ENCODE measurements at regions not wholly inside any gene's neighbourhood (a gene's known extent, or its start where the extent isn't known, plus 50 kb on each side); places are given as distances from the start of the nearest gene placed in this dataset.

DNA sequence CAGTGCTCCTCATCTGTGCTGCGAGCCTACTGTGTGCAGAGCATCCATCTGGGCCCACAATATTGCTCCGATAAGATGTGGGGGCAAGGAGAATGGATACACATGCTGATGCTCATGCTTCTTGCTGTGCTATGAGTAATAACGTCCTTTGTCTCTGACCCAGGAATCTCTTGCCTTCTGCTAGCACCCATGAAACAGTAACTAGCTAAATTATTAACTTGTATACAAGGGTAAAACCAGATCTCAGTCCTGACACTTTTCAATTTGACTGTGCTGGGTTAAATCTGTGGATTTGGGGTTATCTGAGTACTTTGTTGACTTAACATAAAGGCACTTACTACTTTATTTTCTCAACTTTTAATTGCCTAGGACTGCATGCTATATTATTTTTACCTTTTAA, 357.6 kb downstream of the SLC4A3 start:
- ChIA-PET POLR2A (no interaction called here), CTCF (no interaction called here)
- Histone ChIP-seq H3K36me3 (ENCODE audit: control insufficient read depth in 2 of 2, insufficient read depth in 1 of 2, low read length in 2 of 2) (no peaks in the 10 kb centered on the region), H3K4me1 (ENCODE audit: control insufficient read depth, insufficient read depth, low read length) (no peaks in the 10 kb centered on the region), H3K27ac (ENCODE audit: extremely low read depth, low read depth, low read length) (no peak overlapping the region), H3K4me3 (ENCODE audit: low read depth, low read length) (no peak overlapping the region), H3K9me3 (ENCODE audit: control insufficient read depth, insufficient read depth, low read depth, low read length) (no peaks in the 10 kb centered on the region)
- no peak for TF ChIP-seq SETDB1 (IDR thresholded peaks at IDR 0.05; ENCODE audit: insufficient read length, low read length)
- no peak for TF ChIP-seq ZBTB1 (tag by site-specific recombination; IDR thresholded peaks at IDR 0.05)
- TF ChIP-seq ZNF350 (tag by site-specific recombination; IDR thresholded peaks at IDR 0.05): no peak
- TF ChIP-seq, protein P1, sequence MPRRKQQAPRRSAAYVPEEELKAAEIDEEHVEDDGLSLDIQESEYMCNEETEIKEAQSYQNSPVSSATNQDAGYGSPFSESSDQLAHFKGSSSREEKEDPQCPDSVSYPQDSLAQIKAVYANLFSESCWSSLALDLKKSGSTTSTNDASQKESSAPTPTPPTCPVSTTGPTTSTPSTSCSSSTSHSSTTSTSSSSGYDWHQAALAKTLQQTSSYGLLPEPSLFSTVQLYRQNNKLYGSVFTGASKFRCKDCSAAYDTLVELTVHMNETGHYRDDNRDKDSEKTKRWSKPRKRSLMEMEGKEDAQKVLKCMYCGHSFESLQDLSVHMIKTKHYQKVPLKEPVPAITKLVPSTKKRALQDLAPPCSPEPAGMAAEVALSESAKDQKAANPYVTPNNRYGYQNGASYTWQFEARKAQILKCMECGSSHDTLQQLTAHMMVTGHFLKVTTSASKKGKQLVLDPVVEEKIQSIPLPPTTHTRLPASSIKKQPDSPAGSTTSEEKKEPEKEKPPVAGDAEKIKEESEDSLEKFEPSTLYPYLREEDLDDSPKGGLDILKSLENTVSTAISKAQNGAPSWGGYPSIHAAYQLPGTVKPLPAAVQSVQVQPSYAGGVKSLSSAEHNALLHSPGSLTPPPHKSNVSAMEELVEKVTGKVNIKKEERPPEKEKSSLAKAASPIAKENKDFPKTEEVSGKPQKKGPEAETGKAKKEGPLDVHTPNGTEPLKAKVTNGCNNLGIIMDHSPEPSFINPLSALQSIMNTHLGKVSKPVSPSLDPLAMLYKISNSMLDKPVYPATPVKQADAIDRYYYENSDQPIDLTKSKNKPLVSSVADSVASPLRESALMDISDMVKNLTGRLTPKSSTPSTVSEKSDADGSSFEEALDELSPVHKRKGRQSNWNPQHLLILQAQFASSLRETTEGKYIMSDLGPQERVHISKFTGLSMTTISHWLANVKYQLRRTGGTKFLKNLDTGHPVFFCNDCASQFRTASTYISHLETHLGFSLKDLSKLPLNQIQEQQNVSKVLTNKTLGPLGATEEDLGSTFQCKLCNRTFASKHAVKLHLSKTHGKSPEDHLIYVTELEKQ (tag by site-specific recombination; IDR thresholded peaks at IDR 0.05; ENCODE audit: borderline replicate concordance): no peak
- TF ChIP-seq ELK4 (IDR thresholded peaks at IDR 0.05; ENCODE audit: borderline replicate concordance, low read depth, low read length): no peak
- no peak for TF ChIP-seq HOXC10 (CRISPR knock-in tag; IDR thresholded peaks at IDR 0.05)
- TF ChIP-seq ZNF677 (tag by site-specific recombination; IDR thresholded peaks at IDR 0.05): no peak
- TF ChIP-seq ZNF776 (tag by site-specific recombination; IDR thresholded peaks at IDR 0.05; ENCODE audit: borderline replicate concordance): no peak
- TF ChIP-seq ZNF837 (tag by site-specific recombination; IDR thresholded peaks at IDR 0.05): no peak
- no peak for TF ChIP-seq AEBP2 (tag by site-specific recombination; IDR thresholded peaks at IDR 0.05; ENCODE audit: borderline replicate concordance)
- TF ChIP-seq, protein P2, sequence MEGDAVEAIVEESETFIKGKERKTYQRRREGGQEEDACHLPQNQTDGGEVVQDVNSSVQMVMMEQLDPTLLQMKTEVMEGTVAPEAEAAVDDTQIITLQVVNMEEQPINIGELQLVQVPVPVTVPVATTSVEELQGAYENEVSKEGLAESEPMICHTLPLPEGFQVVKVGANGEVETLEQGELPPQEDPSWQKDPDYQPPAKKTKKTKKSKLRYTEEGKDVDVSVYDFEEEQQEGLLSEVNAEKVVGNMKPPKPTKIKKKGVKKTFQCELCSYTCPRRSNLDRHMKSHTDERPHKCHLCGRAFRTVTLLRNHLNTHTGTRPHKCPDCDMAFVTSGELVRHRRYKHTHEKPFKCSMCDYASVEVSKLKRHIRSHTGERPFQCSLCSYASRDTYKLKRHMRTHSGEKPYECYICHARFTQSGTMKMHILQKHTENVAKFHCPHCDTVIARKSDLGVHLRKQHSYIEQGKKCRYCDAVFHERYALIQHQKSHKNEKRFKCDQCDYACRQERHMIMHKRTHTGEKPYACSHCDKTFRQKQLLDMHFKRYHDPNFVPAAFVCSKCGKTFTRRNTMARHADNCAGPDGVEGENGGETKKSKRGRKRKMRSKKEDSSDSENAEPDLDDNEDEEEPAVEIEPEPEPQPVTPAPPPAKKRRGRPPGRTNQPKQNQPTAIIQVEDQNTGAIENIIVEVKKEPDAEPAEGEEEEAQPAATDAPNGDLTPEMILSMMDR (tag by site-specific recombination; IDR thresholded peaks at IDR 0.05): no peak
- no peak for TF ChIP-seq EGR2 (tag by site-specific recombination; IDR thresholded peaks at IDR 0.05; ENCODE audit: low read depth)
- TF ChIP-seq ZNF704 (tag by site-specific recombination; IDR thresholded peaks at IDR 0.05): no peak
- no peak for TF ChIP-seq ZNF266 (tag by site-specific recombination; IDR thresholded peaks at IDR 0.05; ENCODE audit: low read depth)
- no peak for TF ChIP-seq ZNF548 (tag by site-specific recombination; IDR thresholded peaks at IDR 0.05)
- TF ChIP-seq, protein P3, sequence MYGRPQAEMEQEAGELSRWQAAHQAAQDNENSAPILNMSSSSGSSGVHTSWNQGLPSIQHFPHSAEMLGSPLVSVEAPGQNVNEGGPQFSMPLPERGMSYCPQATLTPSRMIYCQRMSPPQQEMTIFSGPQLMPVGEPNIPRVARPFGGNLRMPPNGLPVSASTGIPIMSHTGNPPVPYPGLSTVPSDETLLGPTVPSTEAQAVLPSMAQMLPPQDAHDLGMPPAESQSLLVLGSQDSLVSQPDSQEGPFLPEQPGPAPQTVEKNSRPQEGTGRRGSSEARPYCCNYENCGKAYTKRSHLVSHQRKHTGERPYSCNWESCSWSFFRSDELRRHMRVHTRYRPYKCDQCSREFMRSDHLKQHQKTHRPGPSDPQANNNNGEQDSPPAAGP (tag by site-specific recombination; IDR thresholded peaks at IDR 0.05): no peak
- TF ChIP-seq ZNF626 (tag by site-specific recombination; IDR thresholded peaks at IDR 0.05): no peak
